H7 (cell line): ENCODE measurements at regions not wholly inside any gene's neighbourhood (a gene's known extent, or its start where the extent isn't known, plus 50 kb on each side); places are given as distances from the start of the nearest gene placed in this dataset.
"Not testable (repeated sequence)": the region's sequence is repeated elsewhere in the genome, so short reads cannot be mapped to it uniquely, and the experiment has no call there.

Source experiments
- DNase-seq: peaks from one replicate; pipeline ENCODE4 v3.0.0; 2012
- H3K27me3 ChIP-seq: 2 replicates; pipeline ENCODE4 v1.6.0; 2011; ENCODE audit warnings: mild to moderate bottlenecking, low read length; ENCODE audit not compliant: control insufficient read depth, insufficient read depth
- H3K36me3 ChIP-seq: replicated peaks from 2 replicates; pipeline ENCODE4 v1.5.1; 2011; ENCODE audit warnings: low read length; ENCODE audit not compliant: control insufficient read depth, insufficient read depth
- H3K4me3 ChIP-seq: 2 replicates; pipeline ENCODE4 v1.5.1; 2011; ENCODE audit warnings: low read depth, mild to moderate bottlenecking, control low read depth, low read length, moderate library complexity; ENCODE audit not compliant: insufficient read depth

DNA sequence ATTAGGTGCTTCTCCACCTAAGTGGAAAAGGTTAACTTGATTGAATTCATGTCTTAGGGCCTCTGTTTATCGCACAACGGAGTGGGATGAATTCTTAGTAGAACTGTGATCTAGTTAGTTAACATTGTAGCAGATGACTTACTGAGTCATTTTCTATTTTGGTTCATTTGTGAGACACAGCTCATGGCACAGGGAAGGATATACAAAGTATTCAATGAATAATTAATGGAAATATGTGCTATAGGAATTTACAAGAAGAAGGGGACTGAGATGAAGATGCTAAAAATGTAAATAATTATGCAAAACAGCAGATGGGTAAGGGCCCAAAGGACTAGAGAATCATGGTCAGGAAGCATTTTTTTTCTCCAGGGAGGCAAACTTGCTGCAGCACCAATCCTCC, 1950.9 kb downstream of the KHDRBS2 start:
- H3K4me3 ChIP-seq, DNase-seq, H3K27me3 ChIP-seq, H3K36me3 ChIP-seq: not testable (repeated sequence)

DNA sequence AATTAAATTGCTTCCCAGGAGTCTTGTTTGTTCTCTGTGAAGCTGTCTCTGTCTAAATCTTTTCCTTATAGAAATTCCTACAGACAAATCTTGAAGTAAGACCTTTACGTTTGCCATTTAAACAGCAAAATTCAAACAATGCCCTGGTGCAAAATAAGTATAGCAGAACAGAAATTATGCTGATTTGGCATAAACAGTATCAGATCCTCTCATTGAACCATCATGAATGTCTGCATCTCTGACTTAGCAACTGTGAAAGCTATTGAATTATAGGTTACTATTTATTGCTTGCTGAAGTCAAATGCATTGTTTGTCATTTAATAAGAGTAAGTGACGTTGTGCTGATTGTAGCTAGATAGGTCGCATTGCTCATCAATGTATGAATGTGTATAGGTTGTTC, 1952.3 kb downstream of the KHDRBS2 start:
- not testable (repeated sequence) for H3K36me3 ChIP-seq, H3K27me3 ChIP-seq, H3K4me3 ChIP-seq, DNase-seq

- DNase-seq, H3K27me3 ChIP-seq, H3K4me3 ChIP-seq, H3K36me3 ChIP-seq: not testable (repeated sequence)
Measured at GRCh38 chr6:60308939-60309338, 1977.1 kb downstream of the KHDRBS2 start.
